ENCODE measurements at regions not wholly inside any gene's neighbourhood (a gene's known extent, or its start where the extent isn't known, plus 50 kb on each side); places are given as distances from the start of the nearest gene placed in this dataset.
"Not testable (repeated sequence)": the region's sequence is repeated elsewhere in the genome, so short reads cannot be mapped to it uniquely, and the experiment has no call there.

GRCh38 chr10:91732265-91732664, 66.0 kb upstream of the TNKS2 start:
- TF ChIP-seq CTCF (IDR thresholded peaks at IDR 0.05 in 4 of 5, conservative IDR thresholded peaks at IDR 0.05 in 1 of 5); POLR2A (IDR thresholded peaks at IDR 0.05): not testable (repeated sequence)
